HG02678 (cell line): ENCODE measurements at regions not wholly inside any gene's neighbourhood (a gene's known extent, or its start where the extent isn't known, plus 50 kb on each side); places are given as distances from the start of the nearest gene placed in this dataset.
A peak's percentile ranks its signal among the peaks of the same experiment; 100 is the strongest.

ENCODE experiments used
- ATAC-seq: cut with Tn5 transposase; IDR thresholded peaks from one replicate; pipeline ENCODE4 v1.9.1; 2021; ENCODE audit warnings: mild to moderate bottlenecking, moderate library complexity; ENCODE audit not compliant: unreplicated experiment

GRCh38 chr4:137212601-137213000, 319.7 kb downstream of the PCDH18 start:
- no peak for ATAC-seq

DNA sequence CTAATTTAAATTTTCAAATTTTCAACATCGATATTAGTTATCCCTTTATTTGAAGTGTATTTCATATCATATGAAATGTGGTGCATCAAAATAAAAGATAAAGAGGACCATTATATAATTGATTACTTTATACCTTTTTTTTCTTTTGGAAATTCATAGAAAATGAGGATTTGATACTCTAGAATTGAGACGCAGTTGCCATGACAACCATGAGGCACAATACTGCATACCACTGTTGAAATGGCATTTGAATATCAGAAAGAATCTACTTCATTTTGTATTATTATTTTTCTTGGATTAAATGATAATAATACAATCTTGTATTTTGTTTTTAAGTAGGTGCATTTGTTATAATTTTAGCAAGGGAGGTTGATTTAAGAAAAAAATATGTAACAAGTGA, 323.1 kb downstream of the PCDH18 start:
- ATAC-seq, result no peak

DNA sequence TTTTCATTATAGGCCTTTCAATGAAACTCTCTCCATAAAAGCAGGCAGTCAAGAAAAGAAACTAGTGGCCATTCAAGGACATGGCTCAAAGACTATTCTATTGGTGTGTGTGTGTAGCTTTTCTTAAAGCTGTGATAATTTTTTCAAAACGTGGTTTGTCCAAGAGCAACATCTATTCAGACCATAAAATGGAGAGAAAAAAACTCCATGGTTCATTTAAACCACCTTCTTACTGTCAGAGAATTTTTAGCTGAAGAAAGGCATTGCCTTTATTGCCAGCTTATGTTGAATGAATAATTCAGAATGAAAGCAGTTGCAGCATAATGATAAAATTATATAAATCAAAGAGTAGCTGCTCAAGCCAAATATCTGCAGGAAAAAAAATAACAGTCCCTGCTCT, 325.5 kb downstream of the PCDH18 start:
- no peak for ATAC-seq

GRCh38 chr4:137203601-137204000, 328.7 kb downstream of the PCDH18 start:
- no peak for ATAC-seq

DNA sequence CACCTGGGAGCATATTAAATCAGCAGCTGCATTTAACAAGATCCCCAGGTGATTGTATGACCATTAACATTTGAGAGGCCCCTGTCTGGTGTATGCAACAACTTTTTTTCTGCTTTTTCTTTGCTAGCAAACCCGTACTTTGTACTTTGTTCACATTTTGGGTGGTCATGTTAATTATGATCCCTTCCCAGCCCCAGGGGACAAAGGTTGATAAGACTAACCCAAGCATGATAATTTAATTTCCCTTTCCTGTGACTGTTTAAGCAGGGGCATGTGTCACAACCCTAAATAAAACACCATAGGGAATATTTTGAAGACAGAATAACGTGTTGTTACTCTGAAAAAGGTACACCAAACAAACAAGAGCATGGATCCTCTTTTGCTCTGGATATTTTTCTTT, 332.0 kb downstream of the PCDH18 start:
- ATAC-seq, result no peak

DNA sequence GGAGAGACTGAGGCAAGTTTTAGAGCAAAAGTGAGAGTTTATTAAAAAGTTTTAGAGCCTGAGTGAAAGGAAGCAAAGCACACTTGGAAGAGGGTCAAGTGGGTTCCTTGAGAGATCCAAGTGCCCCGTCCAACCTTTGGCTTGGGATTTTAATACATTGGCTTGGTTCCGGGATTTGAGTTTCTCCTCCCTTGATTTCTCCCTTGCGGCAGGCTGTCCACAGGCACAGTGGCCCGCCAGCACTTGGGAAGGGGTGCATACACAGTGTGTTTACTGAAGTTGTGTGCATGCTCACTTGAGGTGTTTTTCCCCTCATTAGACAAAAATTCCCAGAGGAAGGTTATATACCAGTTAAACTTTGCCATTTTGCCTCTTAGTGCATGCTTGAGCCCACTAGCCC, 333.5 kb downstream of the PCDH18 start:
- ATAC-seq, result no peak

DNA sequence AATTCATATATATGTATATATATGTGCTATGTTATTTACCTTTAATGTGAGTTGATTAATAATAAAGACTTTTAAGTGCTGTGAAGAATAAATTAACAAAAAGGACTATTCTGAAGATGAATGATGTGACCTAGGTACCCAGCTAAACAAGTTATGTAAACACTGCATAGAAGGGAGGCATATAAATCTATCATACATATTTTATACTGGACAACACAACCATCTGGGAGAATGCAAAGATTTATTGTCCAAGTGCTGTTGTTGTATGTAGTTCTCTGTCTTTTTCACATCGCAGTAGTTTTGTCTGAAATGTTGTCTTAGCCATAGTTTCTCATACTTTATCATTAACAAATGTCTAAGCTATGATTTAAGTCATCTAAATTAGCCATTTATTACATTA, 337.6 kb downstream of the PCDH18 start:
- no peak for ATAC-seq

GRCh38 chr4:137193564-137193963, 338.7 kb downstream of the PCDH18 start:
- ATAC-seq, result no peak

DNA sequence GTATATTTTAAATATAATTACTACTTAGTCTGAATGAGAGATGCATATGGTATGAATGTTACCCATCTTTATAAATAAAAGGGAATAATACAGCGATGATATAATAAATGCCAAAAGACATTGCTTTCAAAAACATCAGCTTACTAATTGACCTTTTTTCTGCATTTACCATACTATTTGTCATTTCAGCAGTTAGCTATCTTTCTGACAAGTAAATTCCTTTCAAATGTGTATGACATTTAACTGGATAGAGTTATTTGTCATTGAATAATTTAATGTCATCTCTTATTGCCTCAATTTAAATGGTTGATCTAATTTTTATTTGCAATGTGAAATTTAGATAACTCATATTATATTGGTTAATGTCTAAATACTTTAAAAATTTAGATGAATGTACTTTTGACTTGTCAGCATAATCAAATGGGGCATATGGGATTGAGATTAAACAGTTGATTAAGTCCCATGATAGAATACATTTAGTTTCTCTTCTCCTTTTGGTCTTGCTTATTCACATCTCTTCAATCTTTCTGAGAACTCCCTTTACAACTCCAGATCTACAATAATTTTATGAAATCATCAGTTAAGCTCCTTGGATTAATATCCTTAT, 350.9 kb downstream of the PCDH18 start:
- ATAC-seq, result no peak

DNA sequence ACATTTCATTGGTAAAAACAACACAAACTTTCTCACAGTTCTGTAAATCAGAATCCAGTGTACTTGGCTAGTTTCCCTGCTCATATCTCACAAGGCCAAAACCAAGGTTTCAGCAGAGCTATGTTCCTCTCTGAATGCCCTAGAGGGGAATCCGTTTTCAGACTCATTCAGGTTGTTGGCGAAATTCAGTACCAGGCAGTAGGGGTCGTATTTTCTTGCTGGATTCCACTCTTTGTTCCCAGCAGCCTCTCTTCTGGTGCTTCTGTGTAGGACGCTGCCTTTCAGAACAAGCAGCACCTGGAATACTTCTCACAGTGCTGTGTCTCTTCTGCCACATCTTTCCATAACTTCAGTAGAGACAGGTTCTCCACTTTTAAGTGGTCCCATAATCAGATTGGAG, 351.9 kb downstream of the PCDH18 start:
- ATAC-seq, result no peak

GRCh38 chr4:137156807-137157206, 375.5 kb downstream of the PCDH18 start:
- no peak for ATAC-seq

- no peak for ATAC-seq
Measured at GRCh38 chr4:137156054-137156453, 376.2 kb downstream of the PCDH18 start.

DNA sequence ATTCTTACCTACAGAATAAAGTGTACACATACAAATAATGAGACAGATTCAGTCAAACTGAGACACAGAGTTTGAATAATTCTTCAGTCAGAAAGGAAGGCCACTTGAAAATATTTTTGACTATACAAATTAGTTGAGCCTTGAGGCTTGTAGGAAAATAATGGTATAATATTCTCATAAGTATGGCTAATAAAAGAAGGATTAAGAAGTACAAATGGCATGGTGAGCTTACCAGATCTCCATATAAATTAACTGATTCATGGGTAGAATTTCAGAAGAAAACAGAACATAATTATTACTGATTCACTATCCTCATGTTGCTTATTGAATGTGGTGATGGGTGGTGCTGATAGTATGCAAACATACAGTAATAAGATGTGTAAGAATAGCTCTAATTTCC, 401.1 kb downstream of the PCDH18 start:
- ATAC-seq, result no peak

GRCh38 chr4:137129845-137130244, 402.4 kb downstream of the PCDH18 start:
- no peak for ATAC-seq

GRCh38 chr4:137129441-137129840, 402.9 kb downstream of the PCDH18 start:
- ATAC-seq, result no peak

- no peak for ATAC-seq
Measured at GRCh38 chr4:137125011-137125410, 407.3 kb downstream of the PCDH18 start.

GRCh38 chr4:137124278-137124932, 407.9 kb downstream of the PCDH18 start:
- ATAC-seq, result peak; percentile 72

DNA sequence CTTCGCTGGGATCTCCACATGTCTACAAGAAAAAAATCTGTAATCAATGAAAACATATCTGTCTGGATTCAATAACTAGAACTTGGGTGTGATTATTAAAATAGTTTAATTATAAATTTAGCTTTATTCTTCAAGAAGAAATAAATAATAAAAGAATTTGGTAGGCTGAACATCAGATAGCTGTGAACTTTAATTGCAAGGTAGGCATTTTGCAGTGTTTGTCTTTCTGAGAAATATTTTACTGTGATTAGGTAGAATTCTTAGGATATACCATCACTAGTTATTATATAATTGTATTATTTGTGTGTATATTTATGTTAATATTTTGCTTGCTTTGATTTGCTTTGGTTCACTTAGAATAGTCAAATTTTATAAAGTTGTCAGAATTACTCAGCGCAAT, 409.4 kb downstream of the PCDH18 start:
- ATAC-seq, result no peak

DNA sequence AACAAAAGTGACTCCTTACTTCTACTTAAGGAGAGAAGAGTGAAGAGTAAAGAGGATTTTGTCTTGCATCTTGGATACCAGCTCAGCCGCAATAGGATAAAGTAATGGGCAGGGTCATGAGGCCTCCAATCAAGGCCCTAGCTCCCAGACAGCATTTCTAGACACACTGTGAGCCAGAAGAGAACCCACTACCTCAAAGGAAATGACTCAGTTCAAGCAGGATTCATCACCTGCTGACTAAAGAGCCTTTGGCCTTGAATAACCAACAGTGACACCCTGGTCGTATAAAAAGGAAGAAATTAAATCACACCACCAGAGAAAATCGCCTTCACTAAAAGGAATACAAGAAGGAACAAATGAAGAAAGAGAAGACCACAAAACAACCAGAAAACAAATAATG, 416.1 kb downstream of the PCDH18 start:
- ATAC-seq, result no peak

- no peak for ATAC-seq
Measured at GRCh38 chr4:137106733-137107132, 425.6 kb downstream of the PCDH18 start.

- no peak for ATAC-seq
Measured at GRCh38 chr4:137106287-137106686, 426.0 kb downstream of the PCDH18 start.

DNA sequence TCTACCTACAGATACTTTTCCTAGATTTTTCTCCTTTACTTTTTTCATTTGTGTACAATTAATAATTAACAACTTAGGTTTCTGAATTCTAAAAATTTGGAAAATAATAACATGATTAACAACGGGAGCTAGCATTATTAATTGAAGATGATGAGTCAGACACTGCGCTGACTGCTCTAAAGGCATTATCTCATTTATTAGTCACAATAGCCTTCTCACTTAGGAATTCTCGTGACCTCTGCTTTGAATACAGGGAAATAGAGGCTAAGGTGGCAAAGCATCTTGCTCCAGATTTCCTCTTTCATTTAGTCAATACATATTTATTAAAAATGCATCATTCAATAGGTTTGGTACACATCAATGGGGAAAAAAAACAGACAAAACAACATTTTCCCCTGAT, 441.3 kb downstream of the PCDH18 start:
- no peak for ATAC-seq

DNA sequence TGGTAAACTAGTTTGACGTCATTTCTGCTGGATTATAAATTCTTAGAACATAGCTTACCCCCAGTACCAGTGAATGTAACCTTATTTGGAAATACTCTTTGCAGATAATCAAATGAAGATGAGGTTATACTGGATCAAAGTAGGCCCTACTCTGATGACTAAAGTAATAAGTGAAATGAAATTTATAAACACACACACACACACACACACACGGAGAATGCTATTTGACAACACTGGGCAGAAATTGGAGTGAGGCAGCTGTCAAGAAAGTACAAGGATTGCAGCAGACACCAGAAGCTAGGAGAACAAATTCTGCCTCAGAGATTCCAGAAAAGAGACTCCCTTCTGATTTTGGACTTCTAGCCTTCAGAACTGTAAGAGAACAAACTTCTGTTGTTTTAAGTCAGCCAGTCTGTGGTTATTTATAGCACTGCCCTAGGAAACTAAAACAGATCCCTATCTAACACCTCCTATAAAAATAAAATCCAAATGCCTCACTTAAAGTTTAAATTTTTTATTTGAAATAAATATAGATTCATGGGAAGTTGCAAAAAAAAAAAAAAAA, 448.6 kb downstream of the PCDH18 start:
- no peak for ATAC-seq
